GM21576 (cell line): ENCODE measurements at regions not wholly inside any gene's neighbourhood (a gene's known extent, or its start where the extent isn't known, plus 50 kb on each side); places are given as distances from the start of the nearest gene placed in this dataset.
A peak's percentile ranks its signal among the peaks of the same experiment; 100 is the strongest.
"Not testable (repeated sequence)": the region's sequence is repeated elsewhere in the genome, so short reads cannot be mapped to it uniquely, and the experiment has no call there.

Experiments used
- ATAC-seq: cut with Tn5 transposase; IDR thresholded peaks from one replicate; pipeline ENCODE4 v1.9.1; 2021; ENCODE audit warnings: mild to moderate bottlenecking, moderate library complexity; ENCODE audit not compliant: unreplicated experiment

GRCh38 chrX:136975684-136976470 is 57.9 kb downstream of the GPR101 start:
- no peak for ATAC-seq

GRCh38 chrX:136967966-136968365 is 65.8 kb downstream of the GPR101 start:
- no peak for ATAC-seq

GRCh38 chrX:136963973-136964372 is 69.8 kb downstream of the GPR101 start:
- no peak for ATAC-seq

DNA sequence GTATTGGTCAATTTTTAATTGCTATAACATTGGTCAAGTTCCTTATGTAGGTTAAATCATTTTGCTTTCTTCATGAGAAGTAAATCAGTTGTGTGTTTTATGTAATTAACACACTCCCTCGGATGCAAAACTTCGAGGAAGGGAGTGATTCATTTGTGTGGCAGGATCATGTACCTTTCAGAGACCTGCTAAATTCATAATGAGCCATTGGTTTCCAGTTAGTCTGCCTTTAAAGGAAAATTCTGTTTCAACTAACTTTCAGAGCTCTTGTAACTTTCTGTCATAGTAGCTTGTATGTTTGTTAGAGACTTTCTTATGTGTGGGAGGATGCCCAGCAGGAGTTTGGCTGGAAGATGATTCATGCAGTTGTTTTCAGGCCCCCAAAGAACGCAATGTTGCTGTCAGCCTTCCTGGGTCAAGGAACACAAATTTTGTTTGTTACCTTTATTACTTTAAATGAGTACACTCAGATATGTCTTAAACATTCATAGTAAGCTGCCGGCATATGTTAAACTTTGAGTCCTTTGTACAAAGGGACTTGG is 72.1 kb downstream of the GPR101 start:
- ATAC-seq = no peak

DNA sequence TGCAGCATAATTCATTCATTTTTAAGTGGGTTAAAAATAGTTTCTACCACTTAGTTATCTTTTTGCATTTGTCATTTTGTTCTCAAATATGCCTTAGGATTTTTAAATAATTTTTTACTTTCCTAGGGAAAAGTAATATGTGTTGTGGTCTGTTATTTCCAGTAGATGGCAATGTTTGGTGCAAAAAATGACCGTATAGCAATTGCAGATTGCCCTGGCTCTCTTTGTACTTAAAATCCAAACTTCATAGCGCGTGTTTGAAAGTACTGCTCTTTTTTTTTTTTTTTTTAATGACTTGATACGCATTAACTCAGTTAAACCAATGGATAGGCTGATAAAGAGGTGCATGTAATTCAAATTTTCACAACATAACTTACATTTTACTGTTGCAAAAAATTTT is 74.4 kb upstream of the RBMX start:
- ATAC-seq = no peak

- ATAC-seq = peak; percentile 98
Observed at GRCh38 chrX:136953867-136954787, 73.6 kb upstream of the RBMX start.

DNA sequence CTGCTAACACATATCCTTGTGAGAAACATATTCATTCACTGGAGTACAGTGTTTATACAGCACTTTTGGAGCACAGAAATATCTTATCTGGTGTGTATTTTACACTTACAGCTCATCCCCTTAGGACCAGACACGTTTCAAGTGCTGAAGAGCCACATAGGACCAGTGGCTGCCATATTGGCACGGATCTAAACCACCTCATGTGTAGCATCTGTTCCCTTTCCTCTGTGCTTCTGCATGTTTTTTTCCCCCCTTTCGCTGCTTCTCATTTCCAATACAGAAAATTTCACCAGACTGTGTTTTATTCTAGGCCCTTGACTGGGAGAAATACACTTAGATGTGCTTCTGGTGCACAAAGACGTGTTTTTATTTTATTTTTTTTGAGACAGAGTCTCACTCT is 69.7 kb upstream of the RBMX start:
- no peak for ATAC-seq

GRCh38 chrX:136941396-136942337 is 61.1 kb upstream of the RBMX start:
- no peak for ATAC-seq

- no peak for ATAC-seq
Observed at GRCh38 chrX:136936183-136936549, 55.6 kb upstream of the RBMX start.

- ATAC-seq = not testable (repeated sequence)
Observed at GRCh38 chrX:136935533-136936182, 55.1 kb upstream of the RBMX start.

DNA sequence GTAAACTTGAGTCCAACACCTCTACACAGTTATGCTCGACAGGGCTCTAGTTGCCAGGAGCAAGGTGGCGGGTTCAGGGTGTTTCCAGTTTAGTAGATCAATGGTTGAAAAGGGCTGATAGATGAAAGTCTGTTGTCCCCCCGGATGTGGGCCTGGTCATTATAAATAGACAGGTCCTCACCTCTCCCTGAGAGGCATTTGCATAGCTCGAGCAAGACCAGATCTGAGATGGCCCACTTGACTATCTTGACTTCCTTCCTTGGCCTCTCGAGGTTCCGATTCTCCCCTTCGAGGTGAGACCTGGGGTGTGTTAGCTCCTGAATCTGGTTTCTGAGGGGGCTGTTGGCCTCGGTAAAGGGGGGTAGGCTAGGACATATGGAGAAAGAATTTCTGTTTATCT is 54.1 kb upstream of the RBMX start:
- ATAC-seq = not testable (repeated sequence)

DNA sequence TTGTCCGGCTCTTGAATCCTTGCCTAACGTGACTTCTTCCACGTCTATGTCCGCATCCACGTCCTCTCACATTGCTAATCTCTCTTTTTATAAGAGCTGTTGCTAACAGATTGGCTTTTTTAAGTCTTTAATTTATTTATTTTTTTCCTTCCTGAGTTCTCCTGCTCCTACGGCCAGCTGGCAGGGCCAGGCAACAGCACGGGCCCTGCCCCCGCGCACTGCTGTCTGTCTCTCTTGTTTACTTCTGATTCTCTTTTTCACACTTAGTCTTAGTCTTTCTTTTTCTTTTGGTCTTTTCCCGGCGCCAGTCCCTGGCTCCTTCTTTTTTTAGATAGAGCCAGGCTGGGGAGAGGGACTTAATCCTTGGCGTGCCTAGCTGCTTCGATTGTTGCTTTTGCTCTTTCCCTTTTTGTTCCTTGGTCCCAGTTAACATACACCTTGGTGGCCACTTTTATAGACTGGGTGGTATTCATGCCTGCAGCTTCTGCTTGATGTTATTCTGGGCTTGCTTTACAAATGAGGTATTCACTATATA is 53.2 kb upstream of the RBMX start:
- ATAC-seq = no peak

DNA sequence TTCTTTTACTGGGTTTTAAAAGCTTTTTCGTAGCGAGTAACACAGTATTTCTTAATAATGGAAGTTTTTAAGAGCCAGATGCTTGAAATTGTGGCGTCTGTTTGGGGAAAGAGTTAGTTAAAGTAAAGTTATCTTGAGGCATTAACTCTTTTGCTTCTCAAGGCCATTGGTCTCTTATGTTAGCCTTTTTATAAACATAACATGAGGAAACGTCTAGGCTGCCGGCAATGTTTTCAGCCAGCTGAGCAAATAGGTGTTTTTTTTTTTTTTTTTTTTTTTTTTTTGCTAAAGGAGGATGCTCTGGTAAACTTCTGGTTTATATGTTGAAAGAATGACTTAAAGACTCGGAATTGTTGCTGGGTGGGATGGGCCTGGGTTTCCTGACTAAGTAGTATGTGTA is 51.1 kb upstream of the RBMX start:
- ATAC-seq = no peak
